H1 (cell line): ENCODE measurements at regions not wholly inside any gene's neighbourhood (a gene's known extent, or its start where the extent isn't known, plus 50 kb on each side); places are given as distances from the start of the nearest gene placed in this dataset.
"Not testable (repeated sequence)": the region's sequence is repeated elsewhere in the genome, so short reads cannot be mapped to it uniquely, and the experiment has no call there.

ENCODE experiments used
- CTCF ChIA-PET: fragments of 300-600 bp; sonication (Branson Sonifier 250); formaldehyde crosslinking; loops from one replicate; lab custom pipeline; 2021; ENCODE audit not compliant: partially characterized antibody; lab: Charles Lee
- POLR2A ChIA-PET: fragments of 300-600 bp; sonication (Branson Sonifier 250); formaldehyde crosslinking; loops from one replicate; lab custom pipeline; 2021; ENCODE audit warnings: inconsistent platforms; ENCODE audit not compliant: partially characterized antibody; lab: Charles Lee
- DNase-seq, 2 experiments: peaks; one replicate each; pipeline versions ENCODE4 v3.0.0 to v3.0.0-alpha.2; 2010 to 2022; ENCODE audit warnings: low spot score in 2 of 2, low read depth in 1 of 2, mixed read lengths in 1 of 2
- FAIRE-seq: peaks from 2 replicates; lab custom pipeline; 2011; peaks lifted over from hg19 to GRCh38; lab: Jason Lieb, UNC
- H2AFZ ChIP-seq: 2 replicates; pipeline ENCODE4 v1.8.1; 2012; ENCODE audit warnings: low read length, inconsistent platforms
- H2AK5ac ChIP-seq: 2 replicates; pipeline ENCODE4 v1.6.1; 2013; ENCODE audit warnings: low read depth, low read length
- H2BK120ac ChIP-seq: replicated peaks from 2 replicates; pipeline ENCODE3; 2013; ENCODE audit warnings: low read depth, low read length, inconsistent platforms
- H2BK12ac ChIP-seq: 2 replicates; pipeline ENCODE4 v1.6.1; 2013; ENCODE audit warnings: low read depth, low read length
- H2BK15ac ChIP-seq: 2 replicates; pipeline ENCODE4 v1.6.1; 2013; ENCODE audit warnings: low read length
- H2BK20ac ChIP-seq: 2 replicates; pipeline ENCODE4 v1.6.1; 2013; ENCODE audit warnings: low read length
- H2BK5ac ChIP-seq: 2 replicates; pipeline ENCODE4 v1.6.1; 2013; ENCODE audit warnings: low read depth, low read length
- H3K14ac ChIP-seq: 2 replicates; pipeline ENCODE4 v1.6.1; 2013; ENCODE audit warnings: inconsistent platforms; ENCODE audit not compliant: insufficient read length
- H3K18ac ChIP-seq: 2 replicates; pipeline ENCODE4 v1.6.1; 2013; ENCODE audit warnings: low read length; ENCODE audit errors: extremely low read depth
- H3K23ac ChIP-seq: 2 replicates; pipeline ENCODE4 v1.6.1; 2013; ENCODE audit warnings: inconsistent platforms; ENCODE audit not compliant: insufficient read length
- H3K23me2 ChIP-seq: 2 replicates; pipeline ENCODE4 v1.6.1; 2013; ENCODE audit warnings: low read depth, low read length
- H3K27ac ChIP-seq: 2 replicates; pipeline ENCODE4 v1.6.1; 2011; ENCODE audit warnings: low read depth, low read length, inconsistent platforms
- H3K27me3 ChIP-seq, 4 experiments: replicated peaks in 1 of 4; 1 replicate in 1 of 4; 2 replicates in 3 of 4; pipeline versions ENCODE4 v1.6.1 to v1.8.1; 2011 to 2013; ENCODE audit warnings: low read length in 3 of 4, mild to moderate bottlenecking in 3 of 4, inconsistent platforms in 2 of 4, mixed read lengths in 2 of 4, moderate library complexity in 1 of 4; ENCODE audit not compliant: control insufficient read depth in 3 of 4, insufficient read depth in 3 of 4; ENCODE audit errors: extremely low read depth in 1 of 4
- H3K36me3 ChIP-seq, 4 experiments: 2 replicates each; pipeline versions ENCODE4 v1.6.1 to v1.8.1; 2011 to 2013; ENCODE audit warnings: mild to moderate bottlenecking in 4 of 4, low read length in 3 of 4, moderate library complexity in 2 of 4, control low read depth in 1 of 4, inconsistent platforms in 1 of 4; ENCODE audit not compliant: insufficient read depth in 4 of 4, control insufficient read depth in 2 of 4
- H3K4ac ChIP-seq: replicated peaks from 2 replicates; pipeline ENCODE3; 2013; ENCODE audit warnings: low read length, low read depth, mixed read lengths, inconsistent platforms; ENCODE audit not compliant: insufficient read length
- H3K4me1 ChIP-seq, 4 experiments: replicated peaks in 1 of 4; 1 replicate in 1 of 4; 2 replicates in 3 of 4; pipeline versions ENCODE4 v1.6.1 to v1.8.1; 2011 to 2013; ENCODE audit warnings: low read length in 3 of 4, inconsistent platforms in 2 of 4, mixed read lengths in 1 of 4; ENCODE audit not compliant: insufficient read depth in 4 of 4, control insufficient read depth in 3 of 4
- H3K4me2 ChIP-seq, 2 experiments: 2 replicates each; pipeline versions ENCODE4 v1.6.1 to v1.8.1; 2011 to 2013; ENCODE audit warnings: low read depth in 2 of 2, low read length in 2 of 2, control low read depth in 1 of 2, inconsistent platforms in 1 of 2, mild to moderate bottlenecking in 1 of 2; ENCODE audit not compliant: insufficient read depth in 1 of 2
- H3K4me3 ChIP-seq, 4 experiments: fragments of 200-600, 300-600 bp in 1 of 4; sonication (generic), shearing (Covaris generic), sonication (Bioruptor Twin) in 1 of 4; 2 replicates each; pipeline versions ENCODE4 v1.5.1 to v1.8.1; 2011 to 2016; ENCODE audit warnings: low read length in 4 of 4, low read depth in 3 of 4, control low read depth in 2 of 4, inconsistent platforms in 2 of 4, mild to moderate bottlenecking in 2 of 4, mixed read lengths in 1 of 4, moderate library complexity in 1 of 4; ENCODE audit not compliant: insufficient read depth in 2 of 4; ENCODE audit errors: extremely low read depth in 1 of 4
- H3K56ac ChIP-seq: replicated peaks from 2 replicates; pipeline ENCODE3; 2013; ENCODE audit warnings: low read depth, mild to moderate bottlenecking, mixed read lengths, low read length, inconsistent platforms; ENCODE audit not compliant: insufficient read length
- H3K79me1 ChIP-seq: 2 replicates; pipeline ENCODE4 v1.6.1; 2013; ENCODE audit warnings: low read depth, low read length, control low read depth
- H3K79me2 ChIP-seq, 2 experiments: 2 replicates each; pipeline versions ENCODE4 v1.6.1 to v1.8.1; 2012 to 2013; ENCODE audit warnings: low read length in 2 of 2, mild to moderate bottlenecking in 2 of 2, inconsistent platforms in 1 of 2; ENCODE audit not compliant: insufficient read depth in 2 of 2, control insufficient read depth in 1 of 2
- H3K9ac ChIP-seq, 4 experiments: replicated peaks in 1 of 4; 1 replicate in 1 of 4; 2 replicates in 3 of 4; pipeline versions ENCODE4 v1.6.1 to v1.8.1; 2011 to 2013; ENCODE audit warnings: low read depth in 3 of 4, low read length in 3 of 4, control low read depth in 2 of 4, mild to moderate bottlenecking in 2 of 4, moderate library complexity in 2 of 4, inconsistent platforms in 1 of 4; ENCODE audit errors: extremely low read depth in 1 of 4
- H3K9me3 ChIP-seq, 2 experiments: 2 replicates each; pipeline versions ENCODE4 v1.6.1 to v1.8.1; 2012 to 2013; ENCODE audit warnings: mild to moderate bottlenecking in 2 of 2, moderate library complexity in 2 of 2, control low read depth in 1 of 2, inconsistent platforms in 1 of 2, low read depth in 1 of 2, low read length in 1 of 2, mixed read lengths in 1 of 2; ENCODE audit not compliant: insufficient read depth in 2 of 2
- H4K20me1 ChIP-seq, 2 experiments: replicated peaks in 1 of 2; 2 replicates each; pipeline versions ENCODE3 to v1.8.1; 2011 to 2013; ENCODE audit warnings: inconsistent platforms in 2 of 2, low read length in 2 of 2, mild to moderate bottlenecking in 1 of 2; ENCODE audit not compliant: insufficient read depth in 2 of 2, control insufficient read depth in 1 of 2
- H4K5ac ChIP-seq: 2 replicates; pipeline ENCODE4 v1.6.1; 2013; ENCODE audit warnings: low read length, low read depth, mixed read lengths, inconsistent platforms; ENCODE audit not compliant: insufficient read length
- H4K8ac ChIP-seq: 2 replicates; pipeline ENCODE4 v1.8.0; 2013; ENCODE audit warnings: mild to moderate bottlenecking, moderate library complexity, low read length, inconsistent platforms; ENCODE audit not compliant: insufficient read depth; ENCODE audit errors: extremely low read depth
- H4K91ac ChIP-seq: replicated peaks from 2 replicates; pipeline ENCODE3; 2013; ENCODE audit warnings: low read length, mixed read lengths, inconsistent platforms; ENCODE audit not compliant: insufficient read length
- CEBPB ChIP-seq: IDR thresholded peaks from 2 replicates; pipeline ENCODE4 v1.6.1; 2012; ENCODE audit warnings: low read depth, low read length
- WGBS, 2 experiments: shearing (Covaris generic) in 1 of 2; methylation state at CpG; one replicate each; pipeline versions ENCODE4 v1.1.6 to v1.1.7; 2013 to 2015; ENCODE audit warnings: low lambda C conversion rate in 2 of 2, mixed read lengths in 2 of 2, inconsistent platforms in 1 of 2, low coverage in 1 of 2, missing lambda C conversion rate in 1 of 2; ENCODE audit not compliant: insufficient replicate concordance in 2 of 2, insufficient coverage in 1 of 2, insufficient read length in 1 of 2; ENCODE audit errors: extremely low coverage in 1 of 2, missing lambda C conversion rate in 1 of 2; 5-methylcytosine and 5-hydroxymethylcytosine counted together

- TF ChIP-seq CEBPB, result peak; percentile 61; the same call in 1 of the 2 replicates
- TF ChIP-seq, all 59 proteins: peak for 1; not testable (repeated sequence) for 58
- FAIRE-seq, H3K4me1 ChIP-seq, H3K9ac ChIP-seq, H4K8ac ChIP-seq, H3K4me3 ChIP-seq, H3K18ac ChIP-seq, H3K23ac ChIP-seq, H3K56ac ChIP-seq, H3K79me1 ChIP-seq, H2AK5ac ChIP-seq, H4K5ac ChIP-seq, H3K27me3 ChIP-seq, H2BK20ac ChIP-seq, H3K4me2 ChIP-seq, H3K36me3 ChIP-seq, DNase-seq, H2BK15ac ChIP-seq, H2BK12ac ChIP-seq, H2BK5ac ChIP-seq, H3K4ac ChIP-seq, POLR2A ChIA-PET, H3K23me2 ChIP-seq, H3K14ac ChIP-seq, H2AFZ ChIP-seq, H2BK120ac ChIP-seq, H4K20me1 ChIP-seq, H4K91ac ChIP-seq, H3K27ac ChIP-seq, H3K79me2 ChIP-seq: not testable (repeated sequence)
- H3K9me3 ChIP-seq, result peaks cover 3 to 19% of the 10 kb centered on the region in 2 experiments; a peak in 3 of 4 replicates
- WGBS, 2 experiments, result 60% methylated on average over 8 of the region's 8 CpGs; no CpG with 5 or more reads in 1 of the 2 experiments
- CTCF ChIA-PET, result interaction anchor here (0.9 kb wide), 1 partner anchor 71 kb away, joined by 3 read pairs; no protein-coding TSS in a partner anchor
Observed at GRCh38 chr3:130153247-130153646, 71.6 kb downstream of the ALG1L2 start.
